Mesodermal cell (in vitro differentiated cells): ENCODE measurements at regions not wholly inside any gene's neighbourhood (a gene's known extent, or its start where the extent isn't known, plus 50 kb on each side); places are given as distances from the start of the nearest gene placed in this dataset.

Experiments
- H3K27ac ChIP-seq: 2 replicates; pipeline ENCODE4 v1.7.0; 2013; ENCODE audit warnings: mild to moderate bottlenecking, low read depth, low read length, moderate library complexity; ENCODE audit not compliant: severe bottlenecking
- H3K36me3 ChIP-seq: 2 replicates; pipeline ENCODE4 v1.7.1; 2013; ENCODE audit warnings: mild to moderate bottlenecking, low read length, moderate library complexity; ENCODE audit not compliant: control insufficient read depth, insufficient read depth
- H3K4me1 ChIP-seq: one replicate; pipeline ENCODE4 v1.7.1; 2013; ENCODE audit warnings: mild to moderate bottlenecking, low read length; ENCODE audit not compliant: insufficient read depth, control insufficient read depth, poor library complexity, severe bottlenecking
- H3K4me3 ChIP-seq: 2 replicates; pipeline ENCODE4 v1.7.0; 2013; ENCODE audit warnings: low read length, control low read depth, mild to moderate bottlenecking; ENCODE audit not compliant: insufficient read depth, poor library complexity, severe bottlenecking; ENCODE audit errors: extremely low read depth
- H3K9me3 ChIP-seq: 2 replicates; pipeline ENCODE4 v1.7.1; 2013; ENCODE audit warnings: mild to moderate bottlenecking, low read length, moderate library complexity; ENCODE audit not compliant: control insufficient read depth
- WGBS, 2 experiments: methylation state at CpG; one replicate each; pipeline ENCODE4 v1.1.5; 2013; ENCODE audit warnings: missing lambda C conversion rate in 2 of 2; ENCODE audit not compliant: insufficient coverage in 2 of 2; 5-methylcytosine and 5-hydroxymethylcytosine counted together

GRCh38 chr6:95946906-95947305 is 68.9 kb upstream of the FUT9 start:
- H3K36me3 ChIP-seq, result no peaks in the 10 kb centered on the region
- WGBS, 2 experiments, result no CpG with 5 or more reads among the region's 2 CpGs
- no peaks in the 10 kb centered on the region for H3K9me3 ChIP-seq
- H3K4me3 ChIP-seq, result no peak overlapping the region
- no peaks in the 10 kb centered on the region for H3K4me1 ChIP-seq
- no peak overlapping the region for H3K27ac ChIP-seq

GRCh38 chr6:95948324-95948723 is 67.5 kb upstream of the FUT9 start:
- Histone ChIP-seq H3K4me1 (no peaks in the 10 kb centered on the region), H3K27ac (no peak overlapping the region), H3K9me3 (no peaks in the 10 kb centered on the region), H3K4me3 (no peak overlapping the region), H3K36me3 (no peaks in the 10 kb centered on the region)
- WGBS, 2 experiments, result no CpG with 5 or more reads among the region's 1 CpG

- no CpG with 5 or more reads among the region's 2 CpGs for WGBS, 2 experiments
- H3K27ac ChIP-seq, result no peak overlapping the region
- no peaks in the 10 kb centered on the region for H3K4me1 ChIP-seq
- H3K9me3 ChIP-seq, result no peaks in the 10 kb centered on the region
- H3K36me3 ChIP-seq, result no peaks in the 10 kb centered on the region
- no peak overlapping the region for H3K4me3 ChIP-seq
Observed at GRCh38 chr6:95949985-95950384, 65.8 kb upstream of the FUT9 start.

GRCh38 chr6:95958686-95959085 is 57.1 kb upstream of the FUT9 start:
- H3K9me3 ChIP-seq, result no peaks in the 10 kb centered on the region
- no peak overlapping the region for H3K27ac ChIP-seq
- WGBS, 2 experiments, result no CpG with 5 or more reads among the region's 1 CpG
- H3K4me3 ChIP-seq, result no peak overlapping the region
- H3K4me1 ChIP-seq, result no peaks in the 10 kb centered on the region
- no peaks in the 10 kb centered on the region for H3K36me3 ChIP-seq

GRCh38 chr6:95959261-95959660 is 56.5 kb upstream of the FUT9 start:
- H3K9me3 ChIP-seq, result no peaks in the 10 kb centered on the region

More at GRCh38 chr6:95959261-95959660, 56.5 kb upstream of the FUT9 start:
- no peaks in the 10 kb centered on the region for H3K36me3 ChIP-seq
- H3K4me1 ChIP-seq, result no peaks in the 10 kb centered on the region
- no peak overlapping the region for H3K4me3 ChIP-seq
- H3K27ac ChIP-seq, result no peak overlapping the region
